C1 segment of cervical spinal cord (tissue), 14 donors: ENCODE measurements at regions not wholly inside any gene's neighbourhood (a gene's known extent, or its start where the extent isn't known, plus 50 kb on each side); places are given as distances from the start of the nearest gene placed in this dataset.

Source experiments
- DNase-seq, 14 donors: peaks; one replicate each; lab custom pipeline; 2025; lab: John Stamatoyannopoulos, UW

DNA sequence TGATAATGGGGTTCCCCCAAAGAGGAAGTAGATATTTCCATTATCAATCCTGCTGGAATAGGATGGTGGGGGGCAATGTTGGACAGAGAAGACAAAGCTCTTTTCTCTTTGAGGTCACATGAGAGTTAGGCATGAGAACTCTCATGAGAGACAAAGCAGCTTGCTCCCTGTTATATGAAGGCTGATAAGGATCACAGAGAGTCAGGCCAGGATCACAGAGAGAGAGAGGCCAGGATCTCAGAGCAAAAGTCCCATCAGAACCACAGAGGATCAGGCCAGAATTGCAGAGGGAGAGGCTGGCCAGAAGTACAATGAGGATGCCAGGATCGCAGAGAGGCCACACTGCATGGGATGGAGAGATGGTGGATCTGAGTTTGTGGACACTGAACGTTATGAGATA lies 457.1 kb downstream of the LPIN1 start:
- DNase-seq: no peak

DNA sequence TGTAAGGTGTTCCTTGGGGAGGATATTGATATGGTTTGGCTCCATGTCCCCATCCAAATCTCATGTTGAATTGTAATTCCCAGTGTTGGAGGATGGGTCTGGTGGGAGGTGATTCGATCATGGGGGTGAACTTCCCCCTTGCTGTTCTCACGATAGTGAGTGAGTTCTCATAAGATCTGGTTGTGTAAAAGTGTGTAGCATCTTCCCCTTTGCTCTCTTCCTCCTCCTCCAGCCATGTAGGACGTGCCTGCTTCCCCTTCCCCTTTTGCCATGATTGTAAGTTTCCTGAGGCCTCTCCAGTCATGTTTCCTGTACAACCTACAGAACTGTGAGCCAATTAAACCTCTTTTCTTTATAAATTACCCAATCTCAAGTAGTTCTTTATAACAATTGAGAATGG lies 458.7 kb downstream of the LPIN1 start:
- no peak for DNase-seq

DNA sequence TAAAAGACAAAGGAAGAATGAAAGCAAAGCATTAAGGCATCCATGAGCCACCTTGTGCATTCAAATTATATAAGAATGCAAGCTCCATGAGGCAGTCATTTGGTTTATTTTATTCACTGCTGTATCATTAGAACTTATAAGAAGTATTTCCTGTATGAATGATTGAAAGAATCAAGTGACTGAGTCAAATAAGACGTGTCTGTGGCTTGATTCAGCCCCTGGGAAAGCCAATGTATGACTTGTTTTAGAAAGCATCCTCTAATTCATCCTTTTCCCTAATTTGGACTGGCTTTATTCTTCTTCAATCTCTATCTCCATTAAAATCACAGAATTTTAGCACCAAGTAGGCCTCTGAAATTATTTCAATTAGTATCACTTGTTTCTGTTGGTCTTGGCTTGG lies 461.1 kb downstream of the LPIN1 start:
- no peak for DNase-seq

DNA sequence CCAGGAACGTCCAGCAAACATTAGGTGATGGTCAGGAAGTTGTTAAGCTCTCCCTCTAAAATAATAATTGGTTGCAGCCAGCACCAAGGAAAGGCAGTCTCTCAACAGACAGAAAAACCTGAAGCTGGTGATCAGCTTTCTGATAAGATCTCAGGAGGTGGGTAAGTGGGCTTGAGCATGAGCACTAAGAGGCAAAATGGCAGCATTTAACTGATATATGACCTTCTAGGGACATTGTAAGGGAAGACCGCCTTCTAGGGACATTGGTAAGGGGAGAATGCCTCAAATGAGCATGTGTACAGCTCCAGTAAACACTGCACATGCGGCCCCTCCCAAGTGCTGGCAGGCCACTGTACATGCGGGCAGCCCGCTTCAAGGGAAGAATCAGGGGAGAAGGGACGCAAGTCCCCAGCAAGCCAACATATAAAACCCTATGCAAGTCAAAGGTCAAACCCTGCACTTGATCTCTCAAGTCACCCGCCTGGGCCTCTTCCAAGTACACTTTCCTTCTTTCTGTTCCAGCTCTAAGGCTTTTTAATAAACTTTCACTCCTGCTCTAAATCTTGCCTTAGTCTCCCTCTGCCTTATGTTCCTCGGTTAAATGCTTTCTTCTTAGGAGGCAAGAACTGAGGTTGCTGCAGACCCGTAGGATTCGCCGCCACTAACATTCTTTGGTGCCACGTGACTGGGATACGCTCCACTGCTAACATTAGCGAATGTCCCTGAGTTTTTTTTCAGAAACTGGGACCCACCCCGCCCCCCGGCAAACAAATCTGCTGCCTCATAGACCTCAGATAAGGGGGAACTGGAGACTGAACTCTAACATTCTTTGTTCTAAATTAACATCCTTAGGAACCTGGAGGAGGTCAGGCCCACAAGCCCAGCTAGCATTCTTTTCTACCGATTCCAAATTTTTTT lies 463.8 kb downstream of the LPIN1 start:
- no peak for DNase-seq

DNA sequence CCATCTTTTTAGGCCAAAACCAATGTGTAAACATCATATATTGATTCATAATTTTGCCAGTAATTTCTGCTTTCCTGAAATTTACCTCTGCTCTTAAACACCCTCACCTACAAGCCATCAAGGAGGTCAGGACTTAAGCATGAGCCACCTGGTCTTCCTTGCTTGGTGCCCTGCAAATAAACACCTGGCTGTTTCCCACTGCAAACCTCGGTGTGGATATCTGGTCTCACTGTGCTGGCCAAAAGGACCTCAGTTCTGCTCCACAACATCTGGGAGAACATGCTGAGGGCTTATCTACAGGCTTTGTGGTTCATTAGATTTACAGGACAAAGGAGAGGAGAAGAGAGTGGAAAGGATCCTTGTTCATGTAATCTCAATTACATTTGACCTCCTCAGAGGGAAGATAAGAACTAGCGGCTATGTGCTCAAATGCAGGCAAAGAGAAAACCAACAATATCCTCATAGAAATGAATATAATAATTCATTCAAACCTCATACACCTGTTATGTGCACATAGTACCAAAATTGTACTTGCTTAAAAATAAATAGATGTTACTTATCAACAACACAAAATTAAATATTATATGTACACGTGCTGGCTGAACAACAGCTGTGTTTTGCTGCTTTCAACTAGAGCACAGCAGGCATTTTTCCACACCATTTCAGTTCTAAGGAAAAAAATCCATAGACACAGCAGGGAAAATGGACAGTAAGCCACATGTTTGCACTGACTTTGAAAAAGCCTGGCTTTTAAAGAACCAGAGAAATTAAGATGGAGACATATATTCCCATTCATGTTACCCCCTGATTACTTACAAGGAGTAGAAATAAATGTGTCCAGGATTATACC lies 465.1 kb downstream of the LPIN1 start:
- DNase-seq: no peak

DNA sequence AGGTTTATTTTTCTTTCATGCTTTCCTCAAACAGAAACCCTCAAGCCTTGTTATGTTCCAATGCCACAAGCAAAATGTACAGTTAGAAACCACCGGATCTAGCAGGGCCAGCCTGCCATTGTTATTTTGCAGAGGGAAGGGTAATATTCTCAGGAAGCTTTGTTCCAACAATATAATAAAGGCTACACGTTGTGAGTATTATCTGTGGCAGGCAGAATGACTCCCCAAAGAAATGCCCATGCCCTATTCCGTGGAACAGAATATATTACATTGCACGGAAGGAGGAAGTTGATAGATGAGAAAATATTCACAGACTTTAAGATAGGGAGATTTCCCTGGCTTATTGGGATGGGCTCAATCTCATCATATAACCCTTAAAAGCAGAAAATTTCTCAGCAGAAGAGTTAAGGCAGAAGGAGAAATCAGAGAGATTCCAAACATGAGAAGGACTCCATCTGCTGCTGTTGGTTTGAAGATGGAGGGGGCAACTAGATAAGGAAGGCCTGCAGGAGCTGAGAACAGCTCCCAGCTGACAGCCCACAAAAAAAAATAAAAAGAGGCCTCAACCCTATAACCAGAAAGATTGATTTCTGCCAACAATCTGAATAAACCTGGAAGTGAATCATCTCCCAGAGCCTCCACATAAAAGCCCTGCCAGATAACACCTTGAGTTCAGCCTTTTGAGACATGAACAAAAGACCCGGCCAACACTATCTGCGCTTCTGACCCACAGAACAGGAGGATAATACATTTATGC lies 466.6 kb downstream of the LPIN1 start:
- no peak for DNase-seq

DNA sequence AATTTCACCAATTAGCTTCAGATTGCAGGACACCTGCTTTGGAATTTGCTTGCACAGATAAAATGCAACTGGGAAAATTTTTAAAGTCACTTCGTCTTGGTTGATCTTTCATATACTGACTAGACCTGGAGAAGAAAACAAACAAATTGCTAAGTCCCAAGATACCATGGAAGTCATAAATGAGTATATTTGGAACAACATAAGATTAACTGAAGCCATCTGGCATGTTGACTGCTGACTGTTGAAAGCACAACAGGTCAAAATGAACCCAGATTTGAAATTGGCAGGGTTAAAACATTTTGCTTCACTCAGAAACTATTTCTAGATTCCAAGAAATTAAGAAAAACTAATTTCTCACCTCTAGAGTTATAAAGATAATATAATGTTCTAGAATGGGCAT lies 470.7 kb downstream of the LPIN1 start:
- DNase-seq: no peak

DNA sequence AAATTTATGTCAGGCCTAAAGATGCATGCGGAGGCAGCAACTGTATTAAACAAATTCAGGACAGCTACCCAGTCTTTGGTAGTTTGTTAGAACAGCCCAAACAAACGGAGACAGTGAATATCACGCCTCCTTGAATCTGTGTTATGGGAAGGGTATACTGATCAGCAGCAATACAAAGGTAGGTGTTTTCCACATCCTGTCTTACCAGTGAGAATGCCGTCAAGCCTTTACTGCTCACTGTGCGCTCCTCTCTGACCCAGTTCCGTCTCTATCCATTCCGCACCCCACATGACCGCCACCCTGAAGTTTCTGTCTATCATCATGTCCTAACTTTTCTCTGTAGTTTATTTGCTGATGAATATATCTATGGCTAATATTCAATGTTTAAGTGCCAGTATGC lies 473.3 kb downstream of the LPIN1 start:
- DNase-seq: no peak

DNA sequence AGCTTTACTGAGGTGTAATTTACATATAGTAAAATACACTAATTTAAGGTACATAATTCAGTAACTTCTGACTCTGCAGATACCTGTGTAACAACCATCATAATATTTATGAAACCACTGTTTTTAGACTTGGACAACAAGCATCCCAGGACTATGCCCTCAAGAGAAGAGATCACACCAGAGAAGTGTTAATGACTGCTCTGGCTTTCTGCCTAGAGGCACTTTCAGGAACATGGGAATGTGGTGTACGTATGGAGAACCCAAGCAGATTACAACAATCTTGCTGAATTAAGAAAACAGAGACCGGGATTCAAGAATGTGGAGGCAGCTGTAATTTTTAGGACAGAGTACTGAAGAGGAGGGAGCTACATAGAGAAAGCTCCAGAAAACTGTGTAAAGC lies 475.2 kb downstream of the LPIN1 start:
- DNase-seq: no peak

DNA sequence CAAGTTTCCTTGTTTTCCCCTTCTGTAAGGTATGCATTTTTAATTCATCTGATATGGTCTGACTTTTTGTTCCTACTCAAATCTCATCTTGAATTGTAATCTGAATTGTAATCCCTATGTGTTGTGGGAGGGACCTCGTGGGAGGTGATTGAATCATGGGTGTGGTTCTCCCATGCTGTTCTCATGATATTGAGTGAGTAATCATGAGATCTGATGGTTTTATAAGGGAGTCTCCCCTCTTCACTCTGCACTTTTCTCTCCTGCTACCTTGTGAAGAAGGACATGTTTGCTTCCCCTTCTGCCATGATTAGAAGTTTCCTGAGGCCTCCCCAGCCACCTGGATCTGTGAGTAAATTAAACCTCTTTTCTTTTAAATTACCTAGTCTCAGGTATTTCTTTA lies 476.1 kb downstream of the LPIN1 start:
- no peak for DNase-seq

DNA sequence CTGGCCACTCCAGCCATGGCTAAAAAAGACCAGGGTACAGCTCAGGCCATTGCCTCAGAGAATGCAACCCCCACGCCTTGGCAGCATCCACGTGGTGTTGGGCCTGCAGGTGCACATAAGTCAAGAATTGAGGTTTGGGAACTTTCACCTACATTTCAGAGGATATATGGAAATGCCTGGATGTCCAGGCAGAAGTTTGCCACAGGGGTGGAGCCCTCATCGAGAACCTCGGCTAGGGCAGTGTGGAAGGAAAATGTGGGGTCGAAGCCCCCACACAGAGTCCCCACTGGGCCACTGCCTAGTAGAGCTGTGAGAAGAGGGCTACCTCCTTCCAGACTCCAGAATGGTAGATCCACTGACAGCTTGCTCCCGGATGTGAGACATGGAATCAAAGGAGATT lies 477.3 kb downstream of the LPIN1 start:
- DNase-seq: no peak

DNA sequence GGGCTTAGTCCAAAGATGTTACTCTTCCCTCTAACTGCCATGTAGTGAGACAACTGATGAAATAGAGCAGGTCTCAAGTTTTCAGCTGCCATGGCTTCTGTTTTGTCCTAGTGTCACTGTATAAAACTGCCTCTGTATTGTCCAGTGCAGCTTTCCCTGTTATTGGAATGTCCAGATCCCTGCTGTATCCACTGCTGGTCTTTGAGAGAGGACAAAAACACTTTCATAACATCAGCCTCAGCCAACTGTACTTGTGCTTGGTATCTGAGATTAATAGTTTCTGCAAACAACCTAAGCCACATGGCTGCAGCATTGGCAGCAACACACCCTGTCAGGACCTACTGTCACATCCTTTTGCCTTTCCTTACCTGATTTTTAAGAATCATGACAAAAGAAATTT lies 480.2 kb downstream of the LPIN1 start:
- no peak for DNase-seq

DNA sequence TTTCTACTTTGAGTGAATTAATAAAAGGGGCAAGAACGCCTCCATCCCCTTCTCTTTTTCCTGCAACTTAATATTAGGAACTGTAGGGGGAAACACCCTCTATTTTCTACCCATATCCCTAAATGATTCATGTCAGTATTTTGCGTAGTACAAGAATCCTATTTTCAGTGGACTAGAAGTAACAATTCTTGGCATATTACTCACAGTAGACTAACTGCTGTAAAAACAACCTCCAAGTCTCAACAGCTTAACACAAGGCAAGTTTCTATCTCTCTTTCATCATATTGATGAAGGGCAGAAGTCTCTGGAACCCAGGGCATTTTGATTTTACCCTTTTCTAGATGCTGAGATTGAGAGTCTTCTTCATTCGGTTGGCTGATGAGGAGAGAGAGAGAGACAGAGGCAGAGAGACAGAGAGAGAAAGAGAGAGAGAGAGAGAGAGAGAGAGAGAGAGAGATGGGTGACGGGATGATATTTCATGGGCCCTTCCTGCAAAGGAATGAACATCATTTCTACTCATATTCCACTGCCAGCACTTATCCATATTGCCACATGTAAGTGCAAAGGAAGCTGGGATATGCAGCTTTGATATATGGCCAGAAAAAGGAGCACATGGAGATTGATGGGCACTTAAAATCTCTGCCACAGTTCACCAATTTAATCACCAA lies 481.6 kb downstream of the LPIN1 start:
- no peak for DNase-seq

DNA sequence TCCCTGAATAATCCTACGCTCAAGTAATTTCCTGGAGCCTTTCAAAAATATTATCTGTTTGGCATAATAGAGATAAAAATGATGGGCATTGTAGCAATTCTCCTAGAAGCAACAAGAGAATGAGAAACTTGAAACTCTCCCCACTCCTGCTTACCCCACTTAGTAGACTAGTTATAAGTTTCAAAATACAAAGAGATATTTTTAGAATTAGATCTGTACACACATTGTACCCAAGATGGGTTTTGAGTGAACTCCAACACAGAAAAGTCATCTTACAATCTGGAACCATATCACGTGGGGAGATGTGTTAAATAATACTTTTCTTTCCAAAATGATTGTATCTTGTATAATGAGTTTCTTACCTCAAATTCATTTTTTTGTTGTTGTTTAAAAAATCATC lies 484.9 kb downstream of the LPIN1 start:
- no peak for DNase-seq

DNA sequence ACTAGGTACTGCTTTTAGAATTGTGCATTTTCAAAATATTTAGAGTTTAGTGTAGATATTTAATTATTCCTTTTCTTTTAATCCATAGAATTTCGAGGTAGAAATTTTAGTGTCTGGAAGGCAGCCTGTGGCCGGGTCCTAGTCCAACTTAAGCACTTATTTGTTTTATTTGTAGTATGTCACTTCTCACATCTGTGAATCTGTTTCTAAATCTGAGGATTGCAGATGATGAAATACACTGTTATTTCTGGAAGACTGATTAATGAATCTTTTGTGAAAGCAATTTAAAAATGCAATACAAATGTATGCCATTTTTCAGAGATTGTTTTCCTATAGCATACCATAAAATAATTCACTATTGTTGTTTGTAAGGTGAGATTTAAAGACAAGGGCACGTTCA lies 483.9 kb upstream of the TRIB2 start:
- DNase-seq: no peak

DNA sequence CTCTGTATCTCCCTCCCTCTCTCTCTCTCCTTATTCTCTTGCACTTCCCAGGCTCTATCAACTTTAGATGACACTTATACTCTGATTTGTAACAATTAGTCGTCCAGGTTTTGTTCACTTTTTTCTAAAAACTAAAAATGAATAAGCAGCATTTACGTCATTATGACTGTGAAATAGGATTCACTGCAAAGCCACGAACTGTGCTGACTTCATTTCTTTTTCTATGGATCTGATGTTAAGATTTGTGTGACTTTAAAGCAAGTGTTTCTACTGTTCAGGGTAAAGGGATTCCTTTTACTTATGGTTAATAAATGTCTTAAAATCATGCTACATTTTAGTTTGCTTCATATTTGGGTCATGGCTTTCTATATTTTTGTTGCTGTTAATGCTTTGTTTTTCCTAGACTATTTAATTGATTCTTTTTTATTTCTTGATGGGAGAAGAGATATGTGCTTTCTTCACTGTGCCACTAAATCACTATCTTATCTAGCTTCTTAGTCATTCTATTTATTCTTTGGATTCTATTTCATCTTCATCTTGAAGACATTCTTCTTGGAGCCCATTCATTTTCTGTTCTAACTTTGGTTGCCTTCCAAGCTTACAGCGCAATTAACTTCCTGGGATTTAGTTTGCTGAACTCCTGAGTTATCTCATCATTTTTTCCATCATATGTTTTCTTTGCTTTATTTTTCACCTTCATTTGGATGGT lies 480.4 kb upstream of the TRIB2 start:
- no peak for DNase-seq

DNA sequence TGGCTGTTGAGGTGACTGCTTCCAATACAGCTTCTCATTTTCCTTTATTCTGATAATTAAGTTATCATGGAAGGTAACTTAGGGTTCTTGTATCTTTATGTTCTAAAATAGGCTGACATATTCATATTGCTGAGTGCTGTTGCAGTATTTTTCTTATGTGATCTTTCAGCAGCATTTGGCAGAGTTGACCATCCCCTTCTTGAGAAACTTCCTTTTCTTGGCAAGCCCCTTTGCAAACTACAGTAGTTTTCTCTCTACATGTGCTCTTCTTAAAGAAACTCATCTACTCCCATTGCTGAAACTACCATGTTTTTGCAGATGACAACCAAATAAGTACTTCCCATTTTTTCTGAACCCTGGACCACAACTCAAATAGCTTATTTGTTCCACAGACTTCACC lies 476.5 kb upstream of the TRIB2 start:
- no peak for DNase-seq

DNA sequence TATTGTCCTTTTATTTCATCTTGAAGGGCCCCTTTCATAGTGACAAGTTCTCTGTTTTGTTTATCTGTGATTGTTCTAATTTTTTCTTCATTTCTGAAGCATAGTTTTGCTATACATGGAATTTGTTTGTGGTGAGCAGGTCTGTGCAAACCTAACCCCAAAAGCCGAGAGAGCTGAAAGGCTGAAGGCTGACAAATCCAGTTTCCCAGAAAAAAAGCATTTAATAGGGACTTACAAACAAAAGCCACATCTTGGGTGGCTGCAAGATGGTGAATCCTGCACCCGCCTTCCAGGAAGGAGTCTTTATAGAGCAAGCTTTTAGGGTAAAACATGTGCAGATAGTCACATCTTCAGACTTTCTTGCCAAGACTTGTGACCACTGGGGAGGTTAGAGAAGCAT lies 473.4 kb upstream of the TRIB2 start:
- no peak for DNase-seq

DNA sequence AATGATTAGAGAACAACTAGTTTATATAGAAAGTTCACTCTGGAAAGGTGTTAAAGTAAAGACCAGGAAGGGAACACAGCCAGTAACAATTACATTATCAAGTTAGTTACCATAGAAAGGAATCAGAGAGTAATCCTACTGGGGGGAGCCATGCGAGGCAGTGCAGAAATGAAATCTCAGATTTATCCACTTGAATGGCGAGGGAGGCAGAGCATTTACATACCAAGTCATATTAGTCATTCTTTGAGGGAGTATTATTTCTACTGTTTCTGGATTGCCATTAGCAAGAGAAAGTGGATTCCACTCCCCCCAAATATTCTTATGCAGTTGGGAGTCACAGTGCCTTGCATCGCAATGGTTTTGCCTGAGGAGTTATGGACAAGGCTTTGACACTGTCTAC lies 472.7 kb upstream of the TRIB2 start:
- no peak for DNase-seq

DNA sequence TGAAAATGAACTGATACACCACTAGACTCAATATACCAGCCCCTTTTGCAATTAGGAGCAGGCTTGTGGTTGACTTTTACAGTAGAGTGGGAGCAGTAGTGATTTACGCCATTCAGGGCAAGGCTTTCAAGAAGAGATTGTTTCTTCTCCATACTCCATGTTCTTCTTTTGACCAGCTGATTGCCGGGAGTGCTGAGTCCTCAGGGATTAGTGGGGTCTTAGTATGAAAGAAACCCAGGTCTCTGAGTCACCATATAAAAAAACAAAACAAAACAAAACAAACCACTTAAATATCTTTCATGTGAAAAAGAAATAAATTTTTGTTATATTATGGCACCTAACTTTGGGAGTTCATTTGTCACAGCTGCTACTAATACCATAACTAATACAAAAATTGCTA lies 465.6 kb upstream of the TRIB2 start:
- no peak for DNase-seq

DNA sequence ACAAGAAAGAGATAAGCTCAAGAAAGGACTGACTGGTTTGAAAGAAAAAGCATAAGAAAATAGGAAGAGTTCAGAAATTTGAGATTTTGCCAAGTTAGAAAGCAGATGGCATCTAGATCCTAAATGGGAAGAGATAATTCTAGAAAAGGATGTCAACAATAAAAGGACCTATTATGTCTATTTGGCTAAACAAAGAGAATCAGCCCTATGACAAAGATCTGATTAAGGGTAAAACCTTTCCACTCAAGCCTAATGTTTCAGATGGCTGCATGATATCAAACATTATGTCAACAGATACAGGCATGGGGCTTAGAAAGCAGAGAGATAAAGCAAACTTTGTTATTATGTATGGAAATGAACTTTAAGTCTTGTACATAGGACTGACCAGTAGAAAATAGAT lies 465.0 kb upstream of the TRIB2 start:
- no peak for DNase-seq
